ENCODE measurements at regions not wholly inside any gene's neighbourhood (a gene's known extent, or its start where the extent isn't known, plus 50 kb on each side); places are given as distances from the start of the nearest gene placed in this dataset.

DNA sequence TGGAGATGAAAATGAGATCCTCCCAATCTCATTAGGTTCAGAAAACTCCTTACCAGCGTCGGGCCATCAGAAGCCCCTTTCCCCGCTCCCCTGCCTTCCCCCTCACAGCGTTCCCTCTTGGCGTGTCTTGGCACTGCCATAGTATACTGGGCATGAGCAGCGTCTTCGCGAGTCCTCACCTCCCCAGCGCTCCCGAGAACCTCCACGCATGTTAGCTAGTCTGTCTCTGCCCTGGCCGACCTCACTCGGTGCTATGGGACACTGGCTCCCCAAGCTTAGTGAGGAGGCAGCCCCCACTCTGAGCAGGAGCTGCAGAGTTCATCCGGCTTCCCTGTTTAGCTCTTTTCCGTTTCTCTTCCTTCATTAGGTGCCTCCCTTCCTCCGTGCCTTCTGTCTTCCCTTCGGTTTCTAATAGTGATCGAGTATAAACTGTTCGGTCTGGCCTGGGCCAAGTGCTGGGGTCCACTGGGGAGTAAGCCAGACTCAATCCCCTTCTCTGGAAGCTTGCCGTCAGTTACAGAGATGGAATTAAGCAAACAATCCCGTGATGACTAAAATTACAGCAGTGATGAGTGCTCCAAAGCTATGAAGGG lies 63.8 kb upstream of the OPCML start:
- Histone ChIP-seq H3K4me2 (ENCODE audit: insufficient read depth, low read length) (no peak overlapping the region), H3K9ac (ENCODE audit: low read depth, low read length) (no peak overlapping the region), H2AFZ (ENCODE audit: low read depth, low read length) (no peak overlapping the region), H3K4me3 (ENCODE audit: low read depth in 1 of 2, low read length in 2 of 2) (no peak overlapping the region), H3K27ac (ENCODE audit: low read length) (no peak overlapping the region), H4K20me1 (ENCODE audit: insufficient read depth, low read length) (no peaks in the 10 kb centered on the region), H3K27me3 (ENCODE audit: insufficient read depth, low read length, poor library complexity) (peaks cover 5% of the 10 kb centered on the region), H3K4me1 (ENCODE audit: insufficient read depth, low read length) (no peaks in the 10 kb centered on the region), H3K9me3 (ENCODE audit: insufficient read depth, low read length, severe bottlenecking) (no peaks in the 10 kb centered on the region), H3K79me2 (ENCODE audit: insufficient read depth, low read length) (no peaks in the 10 kb centered on the region), H3K36me3 (ENCODE audit: insufficient read depth, low read length) (no peaks in the 10 kb centered on the region)
- no peak for DNase-seq
- TF ChIP-seq, protein P1, sequence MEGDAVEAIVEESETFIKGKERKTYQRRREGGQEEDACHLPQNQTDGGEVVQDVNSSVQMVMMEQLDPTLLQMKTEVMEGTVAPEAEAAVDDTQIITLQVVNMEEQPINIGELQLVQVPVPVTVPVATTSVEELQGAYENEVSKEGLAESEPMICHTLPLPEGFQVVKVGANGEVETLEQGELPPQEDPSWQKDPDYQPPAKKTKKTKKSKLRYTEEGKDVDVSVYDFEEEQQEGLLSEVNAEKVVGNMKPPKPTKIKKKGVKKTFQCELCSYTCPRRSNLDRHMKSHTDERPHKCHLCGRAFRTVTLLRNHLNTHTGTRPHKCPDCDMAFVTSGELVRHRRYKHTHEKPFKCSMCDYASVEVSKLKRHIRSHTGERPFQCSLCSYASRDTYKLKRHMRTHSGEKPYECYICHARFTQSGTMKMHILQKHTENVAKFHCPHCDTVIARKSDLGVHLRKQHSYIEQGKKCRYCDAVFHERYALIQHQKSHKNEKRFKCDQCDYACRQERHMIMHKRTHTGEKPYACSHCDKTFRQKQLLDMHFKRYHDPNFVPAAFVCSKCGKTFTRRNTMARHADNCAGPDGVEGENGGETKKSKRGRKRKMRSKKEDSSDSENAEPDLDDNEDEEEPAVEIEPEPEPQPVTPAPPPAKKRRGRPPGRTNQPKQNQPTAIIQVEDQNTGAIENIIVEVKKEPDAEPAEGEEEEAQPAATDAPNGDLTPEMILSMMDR (IDR thresholded peaks at IDR 0.05; ENCODE audit: borderline replicate concordance, extremely low read depth, low read length, poor library complexity, severe bottlenecking) = no peak
- TF ChIP-seq EZH2 (IDR thresholded peaks at IDR 0.05; ENCODE audit: borderline replicate concordance, low read depth, low read length, severe bottlenecking) = no peak
- ATAC-seq (ENCODE audit: insufficient read depth, low read depth) = no peak

DNA sequence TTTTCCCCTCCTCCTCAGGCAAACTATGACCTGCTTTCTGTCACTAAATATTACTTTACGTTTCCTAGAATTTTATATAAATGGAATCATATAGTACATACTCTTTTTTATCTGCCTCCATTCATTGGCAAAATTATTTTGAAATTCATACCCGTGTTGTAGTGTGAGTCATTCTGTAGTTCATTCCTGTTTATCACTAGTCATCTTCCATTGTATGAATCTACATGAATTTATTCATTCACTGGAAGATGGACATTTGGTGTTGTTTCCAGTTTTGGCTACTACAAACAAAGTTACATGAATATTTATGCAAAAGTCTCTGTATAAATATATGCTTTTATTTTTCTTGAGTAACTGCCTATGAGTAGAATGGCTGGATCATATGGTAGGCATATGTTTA lies 60.7 kb upstream of the OPCML start:
- H3K36me3 ChIP-seq (ENCODE audit: insufficient read depth, low read length) = no peaks in the 10 kb centered on the region
- no peaks in the 10 kb centered on the region for H3K4me1 ChIP-seq (ENCODE audit: insufficient read depth, low read length)
- H3K79me2 ChIP-seq (ENCODE audit: insufficient read depth, low read length) = no peaks in the 10 kb centered on the region
- DNase-seq (no peak), ATAC-seq (ENCODE audit: insufficient read depth, low read depth) (no peak)
- H3K9me3 ChIP-seq (ENCODE audit: insufficient read depth, low read length, severe bottlenecking) = no peaks in the 10 kb centered on the region
- no peak overlapping the region for H2AFZ ChIP-seq (ENCODE audit: low read depth, low read length)
- H3K4me3 ChIP-seq (ENCODE audit: low read depth in 1 of 2, low read length in 2 of 2) = no peak overlapping the region
- H3K4me2 ChIP-seq (ENCODE audit: insufficient read depth, low read length) = no peak overlapping the region
- H3K27me3 ChIP-seq (ENCODE audit: insufficient read depth, low read length, poor library complexity) = no peaks in the 10 kb centered on the region
- no peaks in the 10 kb centered on the region for H4K20me1 ChIP-seq (ENCODE audit: insufficient read depth, low read length)
- no peak overlapping the region for H3K9ac ChIP-seq (ENCODE audit: low read depth, low read length)
- TF ChIP-seq, protein P1 (IDR thresholded peaks at IDR 0.05; ENCODE audit: borderline replicate concordance, extremely low read depth, low read length, poor library complexity, severe bottlenecking) = no peak
- TF ChIP-seq EZH2 (IDR thresholded peaks at IDR 0.05; ENCODE audit: borderline replicate concordance, low read depth, low read length, severe bottlenecking) = no peak
- H3K27ac ChIP-seq (ENCODE audit: low read length) = no peak overlapping the region

DNA sequence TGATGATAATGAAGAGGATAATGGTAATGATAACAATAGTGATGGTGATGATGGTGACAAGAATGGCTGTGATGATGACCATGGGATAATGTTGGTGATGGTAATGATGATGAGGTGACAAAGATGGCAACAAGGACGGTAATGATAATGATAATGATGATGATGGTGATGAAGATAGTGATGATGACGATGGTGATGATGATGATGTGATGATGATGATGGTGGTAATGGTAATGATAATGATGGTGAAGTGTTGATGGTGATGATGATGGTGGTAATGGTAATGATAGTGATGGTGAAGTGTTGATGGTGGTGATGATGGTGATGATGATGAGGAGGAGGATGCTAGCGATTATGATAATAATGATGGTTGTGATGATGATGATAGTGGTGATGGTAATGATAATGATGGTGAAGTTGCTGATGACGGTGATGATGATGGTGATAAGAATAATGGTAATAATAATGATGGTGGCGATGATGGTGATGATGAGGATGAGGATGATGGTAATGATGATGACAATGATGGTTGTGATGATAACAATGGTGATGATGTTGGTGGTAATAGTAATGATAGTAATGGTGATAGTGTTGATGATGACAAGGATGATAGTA lies 54.7 kb upstream of the OPCML start:
- no peaks in the 10 kb centered on the region for H4K20me1 ChIP-seq (ENCODE audit: insufficient read depth, low read length)
- TF ChIP-seq, protein P1 (IDR thresholded peaks at IDR 0.05; ENCODE audit: borderline replicate concordance, extremely low read depth, low read length, poor library complexity, severe bottlenecking) = no peak
- TF ChIP-seq EZH2 (IDR thresholded peaks at IDR 0.05; ENCODE audit: borderline replicate concordance, low read depth, low read length, severe bottlenecking) = no peak
- no peak overlapping the region for H3K27ac ChIP-seq (ENCODE audit: low read length)
- no peaks in the 10 kb centered on the region for H3K4me1 ChIP-seq (ENCODE audit: insufficient read depth, low read length)
- H3K27me3 ChIP-seq (ENCODE audit: insufficient read depth, low read length, poor library complexity) = no peaks in the 10 kb centered on the region
- DNase-seq (no peak), ATAC-seq (ENCODE audit: insufficient read depth, low read depth) (no peak)
- H2AFZ ChIP-seq (ENCODE audit: low read depth, low read length) = no peak overlapping the region
- H3K9ac ChIP-seq (ENCODE audit: low read depth, low read length) = no peak overlapping the region
- no peaks in the 10 kb centered on the region for H3K9me3 ChIP-seq (ENCODE audit: insufficient read depth, low read length, severe bottlenecking)
- H3K36me3 ChIP-seq (ENCODE audit: insufficient read depth, low read length) = no peaks in the 10 kb centered on the region
- H3K79me2 ChIP-seq (ENCODE audit: insufficient read depth, low read length) = no peaks in the 10 kb centered on the region
- H3K4me2 ChIP-seq (ENCODE audit: insufficient read depth, low read length) = no peak overlapping the region
- no peak overlapping the region for H3K4me3 ChIP-seq (ENCODE audit: low read depth in 1 of 2, low read length in 2 of 2)

Measured in DND-41 (cell line).